Stomach (tissue), 4 donors: ENCODE measurements at regions not wholly inside any gene's neighbourhood (a gene's known extent, or its start where the extent isn't known, plus 50 kb on each side); places are given as distances from the start of the nearest gene placed in this dataset.

Experiments used
- EP300 ChIP-seq: sonication (generic); formaldehyde crosslinking; IDR thresholded peaks from one replicate; pipeline ENCODE4 v1.6.1; 2017; ENCODE audit warnings: antibody characterized with exemption
- POLR2A ChIP-seq, 4 donors: fragments of 450-650 bp; IDR thresholded peaks; one replicate each; pipeline ENCODE4 v1.6.1; 2016; ENCODE audit warnings: antibody characterized with exemption in 4 of 4, control low read depth in 2 of 4, mild to moderate bottlenecking in 1 of 4, moderate library complexity in 1 of 4
- POLR2AphosphoS5 ChIP-seq, 3 donors: sonication (generic); formaldehyde crosslinking; IDR thresholded peaks; one replicate each; pipeline ENCODE4 v1.6.1; 2016; ENCODE audit warnings: antibody characterized with exemption in 3 of 3
- TF ChIP-seq, protein P1 (sequence below), 7 experiments: fragments of 450-650 bp in 4 of 7; fragments of 200-600 bp in 3 of 7; sonication (generic) in 3 of 7; IDR thresholded peaks; one replicate each; pipeline ENCODE4 v1.5.1; 2016 to 2019; ENCODE audit warnings: antibody characterized with exemption in 7 of 7, control low read depth in 2 of 7, mild to moderate bottlenecking in 1 of 7

DNA sequence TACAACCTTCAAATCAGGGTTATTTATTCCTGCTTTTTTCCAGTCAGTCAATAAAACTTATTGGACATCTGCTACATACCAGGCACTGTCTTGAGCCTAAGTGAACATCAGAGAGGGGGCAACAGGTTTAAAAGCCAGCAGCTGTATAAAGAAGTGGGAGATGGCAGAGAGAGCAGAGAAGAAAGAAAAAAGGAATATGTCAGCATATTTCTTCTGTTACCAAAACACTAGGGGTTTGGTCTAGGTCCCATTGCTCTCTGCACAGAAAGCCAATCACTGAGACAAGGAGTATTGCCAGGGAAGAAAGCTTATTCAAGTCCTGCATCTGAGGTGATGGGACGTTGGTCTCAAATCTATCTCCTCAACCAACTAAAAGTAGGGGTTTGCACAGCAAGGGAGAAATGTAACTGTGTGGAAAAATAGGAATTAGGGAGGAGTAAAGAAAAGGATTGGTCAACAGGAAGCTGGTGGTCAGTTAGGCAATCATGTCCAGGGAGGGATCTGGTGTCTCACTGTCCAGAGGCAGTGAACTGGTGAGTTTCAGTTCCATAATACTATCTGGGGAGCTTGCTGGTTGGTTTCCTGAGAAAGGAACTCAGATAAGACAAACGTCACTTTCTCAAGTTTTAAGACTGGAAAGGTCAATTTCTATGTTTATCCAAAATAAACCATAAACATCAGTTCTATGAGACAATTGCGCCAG lies 107.5 kb downstream of the PHLDA1 start:
- TF ChIP-seq, protein P1, sequence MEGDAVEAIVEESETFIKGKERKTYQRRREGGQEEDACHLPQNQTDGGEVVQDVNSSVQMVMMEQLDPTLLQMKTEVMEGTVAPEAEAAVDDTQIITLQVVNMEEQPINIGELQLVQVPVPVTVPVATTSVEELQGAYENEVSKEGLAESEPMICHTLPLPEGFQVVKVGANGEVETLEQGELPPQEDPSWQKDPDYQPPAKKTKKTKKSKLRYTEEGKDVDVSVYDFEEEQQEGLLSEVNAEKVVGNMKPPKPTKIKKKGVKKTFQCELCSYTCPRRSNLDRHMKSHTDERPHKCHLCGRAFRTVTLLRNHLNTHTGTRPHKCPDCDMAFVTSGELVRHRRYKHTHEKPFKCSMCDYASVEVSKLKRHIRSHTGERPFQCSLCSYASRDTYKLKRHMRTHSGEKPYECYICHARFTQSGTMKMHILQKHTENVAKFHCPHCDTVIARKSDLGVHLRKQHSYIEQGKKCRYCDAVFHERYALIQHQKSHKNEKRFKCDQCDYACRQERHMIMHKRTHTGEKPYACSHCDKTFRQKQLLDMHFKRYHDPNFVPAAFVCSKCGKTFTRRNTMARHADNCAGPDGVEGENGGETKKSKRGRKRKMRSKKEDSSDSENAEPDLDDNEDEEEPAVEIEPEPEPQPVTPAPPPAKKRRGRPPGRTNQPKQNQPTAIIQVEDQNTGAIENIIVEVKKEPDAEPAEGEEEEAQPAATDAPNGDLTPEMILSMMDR (IDR thresholded peaks at IDR 0.05): no peak
- TF ChIP-seq POLR2AphosphoS5 (IDR thresholded peaks at IDR 0.05) (no peak), POLR2A (IDR thresholded peaks at IDR 0.05) (no peak), EP300 (no peak)
